Astrocyte (in vitro differentiated cells and primary cell): ENCODE measurements at regions not wholly inside any gene's neighbourhood (a gene's known extent, or its start where the extent isn't known, plus 50 kb on each side); places are given as distances from the start of the nearest gene placed in this dataset.

Experiments
- DNase-seq: peaks from one replicate; pipeline ENCODE4 v3.0.0-alpha.2; 2010; ENCODE audit warnings: low read depth
- FAIRE-seq: peaks from 2 replicates; lab custom pipeline; 2011; peaks lifted over from hg19 to GRCh38; lab: Jason Lieb, UNC
- H2AFZ ChIP-seq: 2 replicates; pipeline ENCODE4 v1.6.0; 2012; ENCODE audit warnings: low read depth, low read length, inconsistent platforms
- H3K27ac ChIP-seq: 2 replicates; pipeline ENCODE4 v1.5.1; 2011; ENCODE audit warnings: low read depth, low read length, inconsistent platforms
- H3K27me3 ChIP-seq: 2 replicates; pipeline ENCODE4 v1.6.0; 2011; ENCODE audit warnings: low read length, inconsistent platforms; ENCODE audit not compliant: insufficient read depth
- H3K36me3 ChIP-seq: 2 replicates; pipeline ENCODE4 v1.5.1; 2011; ENCODE audit warnings: low read length, inconsistent platforms; ENCODE audit not compliant: insufficient read depth
- H3K4me1 ChIP-seq: 2 replicates; pipeline ENCODE4 v1.5.1; 2011; ENCODE audit warnings: low read length, inconsistent platforms; ENCODE audit not compliant: insufficient read depth
- H3K4me2 ChIP-seq: 2 replicates; pipeline ENCODE4 v1.6.0; 2012; ENCODE audit warnings: low read length, inconsistent platforms
- H3K4me3 ChIP-seq: 2 replicates; pipeline ENCODE4 v1.5.1; 2011; ENCODE audit warnings: low read depth, mild to moderate bottlenecking, low read length, inconsistent platforms; ENCODE audit not compliant: insufficient read depth
- H3K79me2 ChIP-seq: 2 replicates; pipeline ENCODE4 v1.6.0; 2012; ENCODE audit warnings: mild to moderate bottlenecking, low read length, inconsistent platforms; ENCODE audit not compliant: insufficient read depth
- H3K9ac ChIP-seq: 2 replicates; pipeline ENCODE4 v1.6.0; 2012; ENCODE audit warnings: mild to moderate bottlenecking, low read length, inconsistent platforms
- H3K9me3 ChIP-seq: 2 replicates; pipeline ENCODE4 v1.5.1; 2012; ENCODE audit warnings: low read depth, mild to moderate bottlenecking, low read length, inconsistent platforms; ENCODE audit not compliant: insufficient read depth
- H4K20me1 ChIP-seq: 2 replicates; pipeline ENCODE4 v1.6.0; 2012; ENCODE audit warnings: low read length, inconsistent platforms; ENCODE audit not compliant: insufficient read depth
- H3K27ac Mint-ChIP-seq: one replicate; pipeline ENCODE4 v1.8.0; 2021; ENCODE audit warnings: mild to moderate bottlenecking, mixed read lengths; ENCODE audit not compliant: unreplicated experiment
- H3K27me3 Mint-ChIP-seq: one replicate; pipeline ENCODE4 v1.8.0; 2021; ENCODE audit warnings: low read depth, mixed read lengths; ENCODE audit not compliant: unreplicated experiment
- H3K36me3 Mint-ChIP-seq: one replicate; pipeline ENCODE4 v1.8.0; 2021; ENCODE audit warnings: low read depth, mixed read lengths; ENCODE audit not compliant: unreplicated experiment
- H3K4me1 Mint-ChIP-seq: one replicate; pipeline ENCODE4 v1.8.0; 2021; ENCODE audit warnings: low read depth, mixed read lengths; ENCODE audit not compliant: unreplicated experiment
- H3K4me3 Mint-ChIP-seq: one replicate; pipeline ENCODE4 v1.8.0; 2021; ENCODE audit warnings: mild to moderate bottlenecking, moderate library complexity, mixed read lengths; ENCODE audit not compliant: unreplicated experiment
- H3K9me3 Mint-ChIP-seq: one replicate; pipeline ENCODE4 v1.8.0; 2021; ENCODE audit warnings: mild to moderate bottlenecking, mixed read lengths; ENCODE audit not compliant: unreplicated experiment
- EZH2 ChIP-seq: IDR thresholded peaks from 2 replicates; pipeline ENCODE4 v1.6.1; 2012; ENCODE audit warnings: mild to moderate bottlenecking, low read length, inconsistent platforms; ENCODE audit not compliant: insufficient read depth
- TF ChIP-seq, protein P1 (sequence below): IDR thresholded peaks from 2 replicates; pipeline ENCODE4 v1.5.1; 2011; ENCODE audit warnings: low read depth, mild to moderate bottlenecking, inconsistent platforms, low read length, moderate library complexity; ENCODE audit not compliant: insufficient read depth

DNA sequence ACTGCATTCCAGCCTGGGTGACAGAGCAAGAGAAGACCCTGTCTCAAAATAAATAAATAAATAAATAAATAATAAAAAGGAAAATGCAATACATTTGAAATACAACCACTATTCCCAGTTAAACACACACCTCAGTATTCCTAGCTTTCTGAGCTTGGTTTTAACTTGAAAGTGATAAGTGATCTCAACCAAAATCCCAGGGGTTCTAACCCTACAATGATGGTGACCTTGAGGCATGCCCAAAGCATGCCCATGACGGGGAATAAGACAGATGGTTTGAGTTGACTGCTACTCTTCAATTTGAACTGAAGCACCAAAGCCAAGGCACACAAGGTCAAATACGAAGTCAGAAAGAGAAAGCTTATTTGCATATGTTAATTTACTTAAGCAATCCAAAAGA, 96.9 kb downstream of the ZFP64 start:
- DNase-seq (no peak), FAIRE-seq (no peak)
- Histone ChIP-seq H3K27ac (no peak overlapping the region), H3K36me3 (peaks cover 24% of the 10 kb centered on the region), H4K20me1 (peaks cover 18% of the 10 kb centered on the region), H3K9me3 (no peaks in the 10 kb centered on the region), H3K79me2 (no peaks in the 10 kb centered on the region), H3K4me1 (no peaks in the 10 kb centered on the region), H3K4me3 (no peak overlapping the region), H3K9ac (no peak overlapping the region), H3K4me2 (no peak overlapping the region), H2AFZ (no peak overlapping the region), H3K27me3 (no peaks in the 10 kb centered on the region)
- no peaks in the 10 kb centered on the region for H3K27me3 Mint-ChIP-seq
- no peak overlapping the region for H3K4me3 Mint-ChIP-seq
- no peak overlapping the region for H3K27ac Mint-ChIP-seq
- H3K9me3 Mint-ChIP-seq: no peaks in the 10 kb centered on the region
- TF ChIP-seq, protein P1, sequence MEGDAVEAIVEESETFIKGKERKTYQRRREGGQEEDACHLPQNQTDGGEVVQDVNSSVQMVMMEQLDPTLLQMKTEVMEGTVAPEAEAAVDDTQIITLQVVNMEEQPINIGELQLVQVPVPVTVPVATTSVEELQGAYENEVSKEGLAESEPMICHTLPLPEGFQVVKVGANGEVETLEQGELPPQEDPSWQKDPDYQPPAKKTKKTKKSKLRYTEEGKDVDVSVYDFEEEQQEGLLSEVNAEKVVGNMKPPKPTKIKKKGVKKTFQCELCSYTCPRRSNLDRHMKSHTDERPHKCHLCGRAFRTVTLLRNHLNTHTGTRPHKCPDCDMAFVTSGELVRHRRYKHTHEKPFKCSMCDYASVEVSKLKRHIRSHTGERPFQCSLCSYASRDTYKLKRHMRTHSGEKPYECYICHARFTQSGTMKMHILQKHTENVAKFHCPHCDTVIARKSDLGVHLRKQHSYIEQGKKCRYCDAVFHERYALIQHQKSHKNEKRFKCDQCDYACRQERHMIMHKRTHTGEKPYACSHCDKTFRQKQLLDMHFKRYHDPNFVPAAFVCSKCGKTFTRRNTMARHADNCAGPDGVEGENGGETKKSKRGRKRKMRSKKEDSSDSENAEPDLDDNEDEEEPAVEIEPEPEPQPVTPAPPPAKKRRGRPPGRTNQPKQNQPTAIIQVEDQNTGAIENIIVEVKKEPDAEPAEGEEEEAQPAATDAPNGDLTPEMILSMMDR: no peak
- no peak for TF ChIP-seq EZH2
- H3K36me3 Mint-ChIP-seq: peaks cover 16% of the 10 kb centered on the region
- no peaks in the 10 kb centered on the region for H3K4me1 Mint-ChIP-seq

DNA sequence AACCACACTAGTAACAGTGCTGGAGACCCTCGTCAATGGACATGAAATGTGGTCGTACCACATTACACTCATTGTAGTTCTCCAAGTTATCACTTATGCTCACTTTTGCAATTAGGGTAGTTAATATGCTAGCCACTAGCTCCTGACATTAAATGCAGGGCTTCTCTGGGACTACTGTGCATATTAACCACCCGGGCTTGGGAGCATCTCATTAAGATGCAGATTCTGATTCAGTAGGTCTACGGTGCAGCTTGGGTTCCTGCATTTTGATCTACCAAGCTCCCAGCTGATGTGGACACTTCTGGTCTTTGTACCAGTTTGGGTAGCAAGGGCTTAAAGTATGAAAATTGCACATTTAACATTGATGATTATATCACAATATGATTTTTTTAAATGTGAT, 98.0 kb downstream of the ZFP64 start:
- no peak overlapping the region for H3K4me3 Mint-ChIP-seq
- no peaks in the 10 kb centered on the region for H3K27me3 Mint-ChIP-seq
- Histone ChIP-seq H3K9me3 (no peaks in the 10 kb centered on the region), H3K4me2 (no peak overlapping the region), H3K4me3 (no peak overlapping the region), H4K20me1 (peaks cover 9% of the 10 kb centered on the region), H3K27ac (no peak overlapping the region), H3K36me3 (peaks cover 31% of the 10 kb centered on the region), H3K4me1 (no peaks in the 10 kb centered on the region), H3K79me2 (no peaks in the 10 kb centered on the region), H3K9ac (no peak overlapping the region), H2AFZ (no peak overlapping the region), H3K27me3 (no peaks in the 10 kb centered on the region)
- no peak for DNase-seq
- H3K27ac Mint-ChIP-seq: no peak overlapping the region
- H3K4me1 Mint-ChIP-seq: no peaks in the 10 kb centered on the region
- no peak for FAIRE-seq
- TF ChIP-seq, protein P1: no peak
- no peak for TF ChIP-seq EZH2
- H3K9me3 Mint-ChIP-seq: peaks cover 3% of the 10 kb centered on the region
- peaks cover 20% of the 10 kb centered on the region for H3K36me3 Mint-ChIP-seq

DNA sequence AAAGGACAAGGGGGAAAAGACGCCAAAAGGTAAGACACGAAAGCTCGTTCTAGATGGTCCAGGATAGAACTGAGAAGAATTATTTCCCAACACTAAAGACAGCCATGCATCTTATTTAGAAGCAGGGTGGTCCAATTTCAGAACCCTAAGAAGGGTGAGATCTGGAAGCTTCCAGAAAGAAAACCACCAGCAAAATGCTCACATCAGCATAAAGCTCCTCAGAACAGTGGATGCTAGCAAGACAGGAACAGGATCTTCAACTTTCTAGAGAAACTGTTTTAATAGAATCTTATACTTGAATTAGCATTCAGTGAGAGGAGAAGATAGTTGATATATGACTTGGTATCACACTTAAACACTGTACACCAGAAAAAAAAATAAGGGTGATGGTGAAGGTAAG, 101.5 kb downstream of the ZFP64 start:
- H3K4me1 Mint-ChIP-seq: no peaks in the 10 kb centered on the region
- no peaks in the 10 kb centered on the region for H3K79me2 ChIP-seq
- no peak overlapping the region for H3K4me3 ChIP-seq
- no peak overlapping the region for H3K4me2 ChIP-seq
- no peak for DNase-seq
- no peaks in the 10 kb centered on the region for H3K27me3 Mint-ChIP-seq
- peaks cover 18% of the 10 kb centered on the region for H3K9me3 Mint-ChIP-seq
- H3K27me3 ChIP-seq: no peaks in the 10 kb centered on the region
- H3K9me3 ChIP-seq: peaks cover 10% of the 10 kb centered on the region
- peaks cover 33% of the 10 kb centered on the region for H3K36me3 Mint-ChIP-seq
- FAIRE-seq: no peak
- H3K36me3 ChIP-seq: peaks cover 41% of the 10 kb centered on the region
- H3K27ac ChIP-seq: no peak overlapping the region
- no peak overlapping the region for H3K9ac ChIP-seq
- H3K4me1 ChIP-seq: no peaks in the 10 kb centered on the region
- H4K20me1 ChIP-seq: no peaks in the 10 kb centered on the region
- H3K27ac Mint-ChIP-seq: no peak overlapping the region
- H2AFZ ChIP-seq: no peak overlapping the region
- H3K4me3 Mint-ChIP-seq: no peak overlapping the region
- TF ChIP-seq EZH2: no peak
- TF ChIP-seq, protein P1: no peak
